ENCODE measurements at regions not wholly inside any gene's neighbourhood (a gene's known extent, or its start where the extent isn't known, plus 50 kb on each side); places are given as distances from the start of the nearest gene placed in this dataset.

DNA sequence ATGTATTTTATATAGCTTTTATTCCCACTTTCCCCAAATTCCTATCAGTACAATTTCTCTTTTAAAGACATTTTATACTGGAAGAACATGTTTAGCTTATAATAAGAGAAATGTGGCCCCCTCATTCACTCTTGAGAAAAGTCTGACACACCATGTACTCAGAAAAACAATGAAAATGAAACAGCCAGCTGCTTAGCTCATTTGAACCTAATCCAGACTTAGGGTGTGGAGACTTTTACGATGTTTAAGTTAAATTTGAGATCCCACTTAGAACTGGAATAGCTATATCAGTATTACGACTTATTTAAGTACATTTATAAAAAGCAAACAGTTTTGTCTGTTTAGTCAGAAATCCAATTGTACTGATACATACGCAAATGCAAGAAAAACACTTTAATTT, 252.3 kb upstream of the ARRDC4 start:
- Mint-ChIP-seq H3K36me3 (ENCODE audit: unreplicated experiment) (no peaks in the 10 kb centered on the region), H3K27me3 (ENCODE audit: unreplicated experiment) (no peaks in the 10 kb centered on the region), H3K27ac (ENCODE audit: unreplicated experiment) (no peak overlapping the region), H3K4me3 (ENCODE audit: unreplicated experiment) (no peak overlapping the region), H3K4me1 (ENCODE audit: unreplicated experiment) (no peaks in the 10 kb centered on the region), H3K9me3 (ENCODE audit: unreplicated experiment) (no peaks in the 10 kb centered on the region)
- TF ChIP-seq, protein P1, sequence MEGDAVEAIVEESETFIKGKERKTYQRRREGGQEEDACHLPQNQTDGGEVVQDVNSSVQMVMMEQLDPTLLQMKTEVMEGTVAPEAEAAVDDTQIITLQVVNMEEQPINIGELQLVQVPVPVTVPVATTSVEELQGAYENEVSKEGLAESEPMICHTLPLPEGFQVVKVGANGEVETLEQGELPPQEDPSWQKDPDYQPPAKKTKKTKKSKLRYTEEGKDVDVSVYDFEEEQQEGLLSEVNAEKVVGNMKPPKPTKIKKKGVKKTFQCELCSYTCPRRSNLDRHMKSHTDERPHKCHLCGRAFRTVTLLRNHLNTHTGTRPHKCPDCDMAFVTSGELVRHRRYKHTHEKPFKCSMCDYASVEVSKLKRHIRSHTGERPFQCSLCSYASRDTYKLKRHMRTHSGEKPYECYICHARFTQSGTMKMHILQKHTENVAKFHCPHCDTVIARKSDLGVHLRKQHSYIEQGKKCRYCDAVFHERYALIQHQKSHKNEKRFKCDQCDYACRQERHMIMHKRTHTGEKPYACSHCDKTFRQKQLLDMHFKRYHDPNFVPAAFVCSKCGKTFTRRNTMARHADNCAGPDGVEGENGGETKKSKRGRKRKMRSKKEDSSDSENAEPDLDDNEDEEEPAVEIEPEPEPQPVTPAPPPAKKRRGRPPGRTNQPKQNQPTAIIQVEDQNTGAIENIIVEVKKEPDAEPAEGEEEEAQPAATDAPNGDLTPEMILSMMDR (IDR thresholded peaks at IDR 0.05), result no peak
- DNase-seq (ENCODE audit: extremely low spot score, unreplicated experiment), result no peak

DNA sequence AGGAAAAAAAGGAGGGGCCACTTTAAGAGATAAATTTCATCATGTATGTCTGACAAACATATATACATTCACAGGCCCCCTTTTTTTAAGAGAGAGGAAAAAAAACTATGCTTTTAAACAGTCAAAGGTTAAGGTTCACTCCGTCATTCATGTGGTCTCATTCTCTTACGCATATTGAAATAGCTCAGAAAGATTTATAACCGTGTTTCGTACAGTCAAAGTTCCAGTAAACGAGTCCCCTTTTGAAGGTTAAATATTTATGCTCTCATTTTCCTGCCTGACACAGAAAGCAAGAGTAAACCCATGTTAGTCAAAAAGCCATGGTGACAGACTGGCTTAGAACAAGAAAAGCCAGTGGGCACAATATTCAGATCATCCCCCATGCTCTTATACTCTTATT, 248.0 kb upstream of the ARRDC4 start:
- H3K36me3 Mint-ChIP-seq (ENCODE audit: unreplicated experiment), result no peaks in the 10 kb centered on the region
- DNase-seq (ENCODE audit: extremely low spot score, unreplicated experiment), result no peak
- H3K27ac Mint-ChIP-seq (ENCODE audit: unreplicated experiment), result no peak overlapping the region
- H3K27me3 Mint-ChIP-seq (ENCODE audit: unreplicated experiment), result no peaks in the 10 kb centered on the region
- H3K9me3 Mint-ChIP-seq (ENCODE audit: unreplicated experiment), result no peaks in the 10 kb centered on the region
- no peaks in the 10 kb centered on the region for H3K4me1 Mint-ChIP-seq (ENCODE audit: unreplicated experiment)
- TF ChIP-seq, protein P1 (IDR thresholded peaks at IDR 0.05), result no peak
- no peak overlapping the region for H3K4me3 Mint-ChIP-seq (ENCODE audit: unreplicated experiment)

DNA sequence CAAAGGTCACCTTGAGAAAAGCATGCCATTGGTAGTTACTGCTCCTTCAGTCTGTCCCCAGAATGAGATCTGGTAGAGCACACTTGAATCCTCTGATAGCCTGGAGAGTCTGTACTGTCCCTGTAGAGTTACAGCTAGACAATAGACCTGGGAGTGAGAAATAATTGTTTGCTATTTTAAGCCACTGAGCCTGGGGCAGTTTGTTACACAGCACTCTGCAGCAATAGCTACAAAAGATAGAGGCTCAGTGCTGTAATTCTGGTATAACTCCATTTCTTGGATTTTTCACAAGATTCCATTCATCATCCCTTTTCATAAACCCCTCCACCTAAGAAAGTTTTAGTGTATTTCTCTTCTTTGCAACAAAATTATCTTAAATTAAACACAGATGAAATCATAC, 242.7 kb upstream of the ARRDC4 start:
- Mint-ChIP-seq H3K4me1 (ENCODE audit: unreplicated experiment) (no peaks in the 10 kb centered on the region), H3K4me3 (ENCODE audit: unreplicated experiment) (no peak overlapping the region), H3K9me3 (ENCODE audit: unreplicated experiment) (peaks cover 20% of the 10 kb centered on the region), H3K27ac (ENCODE audit: unreplicated experiment) (no peak overlapping the region), H3K36me3 (ENCODE audit: unreplicated experiment) (no peaks in the 10 kb centered on the region), H3K27me3 (ENCODE audit: unreplicated experiment) (no peaks in the 10 kb centered on the region)
- DNase-seq (ENCODE audit: extremely low spot score, unreplicated experiment), result no peak
- TF ChIP-seq, protein P1 (IDR thresholded peaks at IDR 0.05), result no peak

DNA sequence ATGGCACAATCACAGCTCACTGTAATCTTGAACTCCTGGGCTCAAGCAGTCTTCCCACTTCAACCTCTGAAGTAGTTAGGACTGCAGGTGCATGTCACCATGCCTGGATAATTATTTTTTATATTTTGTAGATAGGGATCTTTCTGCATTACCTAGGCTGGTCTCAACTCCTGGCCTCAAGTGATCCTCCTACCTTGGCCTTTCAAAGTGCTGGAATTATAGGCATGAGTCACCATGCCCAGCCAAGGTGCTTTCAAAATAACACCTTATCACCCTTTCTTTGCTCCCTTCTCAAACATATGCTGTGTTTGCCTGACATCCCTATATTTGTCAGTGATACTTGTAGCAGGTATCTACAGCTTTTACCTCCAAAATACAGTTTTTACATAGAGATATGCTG, 242.0 kb upstream of the ARRDC4 start:
- Mint-ChIP-seq H3K4me1 (ENCODE audit: unreplicated experiment) (no peaks in the 10 kb centered on the region), H3K36me3 (ENCODE audit: unreplicated experiment) (no peaks in the 10 kb centered on the region), H3K27me3 (ENCODE audit: unreplicated experiment) (no peaks in the 10 kb centered on the region), H3K4me3 (ENCODE audit: unreplicated experiment) (no peak overlapping the region), H3K27ac (ENCODE audit: unreplicated experiment) (no peak overlapping the region), H3K9me3 (ENCODE audit: unreplicated experiment) (peaks cover 23% of the 10 kb centered on the region)
- TF ChIP-seq, protein P1 (IDR thresholded peaks at IDR 0.05), result no peak
- no peak for DNase-seq (ENCODE audit: extremely low spot score, unreplicated experiment)

DNA sequence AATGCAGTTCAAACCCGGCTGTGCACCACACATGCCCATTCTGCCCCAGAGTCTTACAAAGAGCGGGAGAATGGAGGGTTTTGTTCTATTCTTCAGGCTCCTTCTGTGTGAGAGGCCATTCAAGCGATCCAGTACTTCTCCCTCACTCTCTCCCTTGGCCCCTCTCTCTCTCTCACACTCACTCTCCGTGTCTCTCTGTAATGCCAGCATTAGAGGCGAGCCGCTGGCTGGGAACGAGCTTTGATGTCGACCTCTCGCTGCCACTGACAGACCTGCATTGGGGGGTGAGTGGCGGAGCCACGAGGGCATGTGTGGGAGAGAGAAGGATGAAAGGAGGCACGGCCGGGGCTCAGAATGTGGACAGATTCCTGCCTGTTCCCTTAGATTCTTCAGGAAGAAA, 231.7 kb upstream of the ARRDC4 start:
- Mint-ChIP-seq H3K36me3 (ENCODE audit: unreplicated experiment) (no peaks in the 10 kb centered on the region), H3K27ac (ENCODE audit: unreplicated experiment) (no peak overlapping the region), H3K4me1 (ENCODE audit: unreplicated experiment) (no peaks in the 10 kb centered on the region), H3K9me3 (ENCODE audit: unreplicated experiment) (peaks cover 2% of the 10 kb centered on the region), H3K4me3 (ENCODE audit: unreplicated experiment) (no peak overlapping the region), H3K27me3 (ENCODE audit: unreplicated experiment) (peaks cover 21% of the 10 kb centered on the region)
- DNase-seq (ENCODE audit: extremely low spot score, unreplicated experiment), result no peak
- TF ChIP-seq, protein P1 (IDR thresholded peaks at IDR 0.05), result no peak

All from osteocyte (in vitro differentiated cells).